ENCODE measurements at regions not wholly inside any gene's neighbourhood (a gene's known extent, or its start where the extent isn't known, plus 50 kb on each side); places are given as distances from the start of the nearest gene placed in this dataset.
A peak's percentile ranks its signal among the peaks of the same experiment; 100 is the strongest.

DNA sequence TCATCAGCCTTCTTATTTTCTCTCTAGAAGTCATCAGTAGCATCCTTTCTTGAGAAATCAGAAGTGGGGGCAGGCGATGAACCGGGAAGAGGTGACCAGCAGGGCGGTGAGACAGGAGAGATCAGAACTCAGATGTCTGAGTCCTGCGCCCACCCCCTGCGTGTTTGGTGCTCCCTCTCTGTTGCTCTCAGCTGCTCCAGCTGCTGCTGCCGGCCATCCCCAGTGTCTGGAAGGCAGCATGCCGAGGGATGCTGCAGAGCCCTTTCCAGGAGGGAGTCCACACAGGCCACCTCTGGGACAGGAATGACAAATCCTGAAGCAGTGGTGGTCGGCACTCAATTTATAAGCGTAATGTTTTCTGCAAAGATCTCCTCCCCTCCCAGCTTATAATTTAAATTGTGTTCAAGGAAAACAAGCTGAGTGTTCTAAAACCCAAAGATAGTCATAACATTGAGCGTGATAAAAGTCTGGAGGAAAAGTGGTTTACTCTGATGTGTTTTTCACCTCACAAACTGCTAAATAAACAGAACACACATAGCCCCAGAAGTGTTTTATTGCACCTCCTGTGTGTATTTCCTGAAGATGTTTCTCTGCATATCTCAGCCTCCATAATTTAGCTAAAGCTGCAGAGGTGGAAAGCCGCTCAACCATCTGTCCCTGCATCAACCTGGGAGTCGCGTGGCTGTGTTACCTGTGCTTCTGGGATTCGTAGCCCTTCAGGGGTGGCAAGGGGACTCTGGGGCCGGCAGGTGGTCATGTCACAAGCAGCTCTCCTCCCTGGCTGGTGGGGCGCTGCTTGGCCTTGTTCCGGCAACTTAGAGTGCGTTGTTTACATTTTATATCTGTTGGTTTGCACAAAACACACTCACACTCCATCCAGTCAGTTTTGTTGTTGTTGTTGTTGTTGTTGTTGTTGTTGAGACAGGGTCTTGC is 191.2 kb downstream of the USP12 start:
- no peaks in the 10 kb centered on the region for H3K36me3 Mint-ChIP-seq

DNA sequence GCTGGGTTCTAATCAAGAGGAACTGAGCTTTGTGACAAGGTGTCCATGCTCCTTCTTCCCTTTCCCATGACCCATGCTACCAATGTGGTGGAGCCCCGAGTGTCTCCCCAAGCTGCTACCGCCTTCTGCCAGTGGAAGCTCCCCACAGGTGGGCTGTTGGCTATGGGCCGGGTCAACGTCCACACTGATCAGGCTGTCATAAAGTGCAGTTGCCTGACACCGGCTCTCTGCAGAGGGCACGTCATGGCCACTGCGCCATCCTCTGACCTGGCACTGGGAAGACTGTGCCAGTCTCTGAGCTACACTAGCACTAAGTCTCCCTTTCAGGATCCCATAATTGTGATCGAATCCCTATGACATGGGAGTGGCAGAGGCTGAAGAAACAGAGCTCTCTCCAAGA is 192.3 kb downstream of the USP12 start:
- H3K4me3 Mint-ChIP-seq = no peak overlapping the region
- peaks cover 4% of the 10 kb centered on the region for H3K4me1 Mint-ChIP-seq
- DNase-seq = no peak
- H3K27ac Mint-ChIP-seq = no peak overlapping the region
- no peaks in the 10 kb centered on the region for H3K9me3 Mint-ChIP-seq
- no peaks in the 10 kb centered on the region for H3K36me3 Mint-ChIP-seq
- peaks cover 5% of the 10 kb centered on the region for H3K27me3 Mint-ChIP-seq

More for the DNA sequence above, 191.2 kb downstream of the USP12 start:
- Mint-ChIP-seq H3K4me3 (no peak overlapping the region), H3K4me1 (peaks cover 4% of the 10 kb centered on the region), H3K27me3 (peaks cover 7% of the 10 kb centered on the region), H3K27ac (no peak overlapping the region), H3K9me3 (no peaks in the 10 kb centered on the region)
- DNase-seq = no peak

GRCh38 chr13:26978081-26978860 is 193.3 kb downstream of the USP12 start:
- DNase-seq = no peak
- Mint-ChIP-seq H3K4me1 (no peaks in the 10 kb centered on the region), H3K27ac (no peak overlapping the region), H3K36me3 (no peaks in the 10 kb centered on the region), H3K9me3 (no peaks in the 10 kb centered on the region), H3K27me3 (no peaks in the 10 kb centered on the region), H3K4me3 (no peak overlapping the region)

- Mint-ChIP-seq H3K27me3 (no peaks in the 10 kb centered on the region), H3K4me1 (no peaks in the 10 kb centered on the region), H3K36me3 (no peaks in the 10 kb centered on the region), H3K9me3 (peaks cover 1% of the 10 kb centered on the region), H3K4me3 (no peak overlapping the region), H3K27ac (no peak overlapping the region)
- DNase-seq = no peak
Measured at GRCh38 chr13:26977541-26977940, 194.1 kb downstream of the USP12 start.

DNA sequence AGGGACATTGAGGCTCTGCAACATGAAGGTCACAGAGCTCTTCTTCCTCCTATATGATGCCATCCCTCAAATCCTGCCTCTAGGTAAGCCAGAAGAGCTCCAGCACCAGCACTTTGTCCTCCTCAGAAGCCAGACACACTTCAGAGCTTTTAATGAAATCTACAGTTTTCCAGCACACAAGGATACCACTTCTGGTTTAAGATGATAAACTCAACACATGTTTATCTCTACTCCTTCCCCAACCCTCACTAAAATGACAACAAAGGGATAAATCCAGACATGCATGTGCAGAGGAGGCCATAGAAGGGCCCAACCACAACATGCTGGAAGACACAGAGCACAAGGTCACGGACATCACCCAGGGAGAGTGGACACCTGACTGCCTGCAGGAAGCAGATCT is 195.3 kb downstream of the USP12 start:
- DNase-seq = no peak
- no peak overlapping the region for H3K4me3 Mint-ChIP-seq
- H3K36me3 Mint-ChIP-seq = no peaks in the 10 kb centered on the region
- H3K4me1 Mint-ChIP-seq = no peaks in the 10 kb centered on the region
- H3K27me3 Mint-ChIP-seq = no peaks in the 10 kb centered on the region
- no peak overlapping the region for H3K27ac Mint-ChIP-seq
- H3K9me3 Mint-ChIP-seq = peaks cover 1% of the 10 kb centered on the region

- Mint-ChIP-seq H3K9me3 (peaks cover 1% of the 10 kb centered on the region), H3K4me1 (no peaks in the 10 kb centered on the region), H3K36me3 (no peaks in the 10 kb centered on the region), H3K27ac (no peak overlapping the region), H3K27me3 (no peaks in the 10 kb centered on the region), H3K4me3 (no peak overlapping the region)
- DNase-seq = no peak
Measured at GRCh38 chr13:26973946-26974345, 197.7 kb downstream of the USP12 start.

DNA sequence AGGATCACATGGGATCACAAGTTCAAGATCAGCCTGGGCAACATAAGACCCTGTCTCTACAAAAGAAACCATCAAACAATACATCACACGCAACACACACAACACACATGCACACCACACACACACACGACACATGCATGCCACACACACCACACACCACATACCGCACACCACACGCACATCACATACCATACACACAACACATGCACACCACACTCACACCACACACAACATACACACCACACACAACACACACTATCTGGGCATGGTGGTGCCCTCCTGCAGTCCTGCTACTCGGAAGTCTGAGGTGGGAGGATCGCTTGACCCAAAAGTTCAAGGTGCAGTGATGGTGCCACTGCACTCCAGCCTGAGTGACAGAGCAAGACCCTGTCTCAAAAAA is 198.3 kb downstream of the USP12 start:
- H3K27ac Mint-ChIP-seq = no peak overlapping the region
- H3K9me3 Mint-ChIP-seq = peaks cover 1% of the 10 kb centered on the region

GRCh38 chr13:26971990-26972887 is 199.4 kb downstream of the USP12 start:
- peaks cover 1% of the 10 kb centered on the region for H3K9me3 Mint-ChIP-seq
- no peak overlapping the region for H3K27ac Mint-ChIP-seq
- no peak overlapping the region for H3K4me3 Mint-ChIP-seq
- H3K36me3 Mint-ChIP-seq = no peaks in the 10 kb centered on the region
- no peaks in the 10 kb centered on the region for H3K27me3 Mint-ChIP-seq
- H3K4me1 Mint-ChIP-seq = no peaks in the 10 kb centered on the region
- peak; percentile 19 for DNase-seq

More for the DNA sequence above, 198.3 kb downstream of the USP12 start:
- DNase-seq = no peak
- Mint-ChIP-seq H3K4me3 (no peak overlapping the region), H3K27me3 (no peaks in the 10 kb centered on the region), H3K36me3 (no peaks in the 10 kb centered on the region), H3K4me1 (no peaks in the 10 kb centered on the region)

DNA sequence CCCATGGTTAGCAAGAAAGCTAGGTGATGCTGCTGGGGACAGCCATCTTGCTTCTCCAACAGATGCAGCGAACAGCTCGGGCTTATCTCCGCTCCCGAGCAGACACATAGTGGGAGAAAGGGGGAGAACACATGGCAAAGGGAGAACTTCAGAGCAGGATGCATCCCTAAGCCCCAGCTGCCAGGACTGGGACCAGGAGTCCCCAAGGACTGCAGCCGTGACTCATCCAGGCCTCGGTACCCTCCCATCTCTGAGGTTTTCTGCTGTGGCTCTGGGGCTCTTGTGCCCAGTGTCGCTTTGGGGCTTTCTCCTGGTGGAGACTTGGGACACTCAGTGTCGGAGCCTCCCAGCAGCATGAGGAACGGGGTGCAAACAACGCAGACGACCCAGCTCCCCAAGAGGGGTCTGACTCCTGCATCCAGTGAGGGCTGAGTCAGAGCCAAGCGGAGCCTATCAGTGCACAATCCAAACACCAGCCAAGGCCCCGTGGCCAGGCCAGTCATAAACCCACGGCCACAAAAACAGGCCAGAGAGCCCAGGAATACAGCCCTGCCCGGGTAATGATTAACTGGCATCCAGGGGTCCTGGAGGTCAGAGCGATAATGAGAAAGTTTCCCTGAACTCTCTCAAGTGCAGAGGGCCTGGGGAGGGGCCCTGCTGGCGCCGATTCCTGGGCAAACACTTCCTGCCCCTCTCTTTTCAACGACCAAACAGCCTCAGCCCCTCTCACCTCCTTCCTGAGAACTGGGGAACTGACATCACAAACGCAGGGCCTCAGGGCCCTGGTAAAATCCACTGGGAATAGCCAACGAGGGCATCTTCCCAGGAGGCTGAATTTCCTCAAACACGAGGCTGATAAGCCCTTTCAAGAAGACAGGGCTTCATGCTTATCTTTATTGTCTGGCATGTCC is 202.9 kb downstream of the USP12 start:
- no peak overlapping the region for H3K27ac Mint-ChIP-seq
- no peak overlapping the region for H3K4me3 Mint-ChIP-seq
- no peak for DNase-seq
- no peaks in the 10 kb centered on the region for H3K36me3 Mint-ChIP-seq
- no peaks in the 10 kb centered on the region for H3K27me3 Mint-ChIP-seq
- no peaks in the 10 kb centered on the region for H3K4me1 Mint-ChIP-seq
- H3K9me3 Mint-ChIP-seq = peaks cover 1% of the 10 kb centered on the region

GRCh38 chr13:26967119-26968038 is 204.2 kb downstream of the USP12 start:
- no peak overlapping the region for H3K4me3 Mint-ChIP-seq
- no peaks in the 10 kb centered on the region for H3K9me3 Mint-ChIP-seq
- H3K27ac Mint-ChIP-seq = no peak overlapping the region
- H3K27me3 Mint-ChIP-seq = no peaks in the 10 kb centered on the region
- H3K4me1 Mint-ChIP-seq = no peaks in the 10 kb centered on the region
- H3K36me3 Mint-ChIP-seq = no peaks in the 10 kb centered on the region
- no peak for DNase-seq

DNA sequence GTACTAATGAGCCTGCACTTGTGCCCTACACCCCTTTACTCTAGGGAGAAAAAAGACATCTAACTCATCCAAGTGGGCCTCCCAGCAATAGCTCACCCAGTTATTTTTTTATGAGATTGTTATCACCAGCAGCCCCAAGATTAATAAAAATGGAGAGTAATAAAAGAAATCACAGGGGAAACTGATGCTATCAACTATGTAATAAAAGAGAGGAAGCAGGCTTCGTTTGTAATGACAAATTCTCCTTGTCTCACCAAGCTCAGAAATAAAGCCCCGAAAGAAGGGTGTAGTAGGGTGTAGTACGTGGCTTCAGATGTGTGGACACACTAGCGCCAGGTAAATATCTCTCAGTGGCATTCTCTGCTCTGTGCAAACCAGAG is 204.9 kb downstream of the USP12 start:
- no peak overlapping the region for H3K27ac Mint-ChIP-seq
- no peaks in the 10 kb centered on the region for H3K27me3 Mint-ChIP-seq
- H3K4me3 Mint-ChIP-seq = no peak overlapping the region
- no peaks in the 10 kb centered on the region for H3K9me3 Mint-ChIP-seq
- no peaks in the 10 kb centered on the region for H3K4me1 Mint-ChIP-seq
- H3K36me3 Mint-ChIP-seq = no peaks in the 10 kb centered on the region
- DNase-seq = no peak

GRCh38 chr13:26965952-26966700 is 205.5 kb downstream of the USP12 start:
- no peaks in the 10 kb centered on the region for H3K27me3 Mint-ChIP-seq

More at GRCh38 chr13:26965952-26966700, 205.5 kb downstream of the USP12 start:
- Mint-ChIP-seq H3K9me3 (no peaks in the 10 kb centered on the region), H3K36me3 (no peaks in the 10 kb centered on the region), H3K27ac (no peak overlapping the region), H3K4me3 (no peak overlapping the region), H3K4me1 (no peaks in the 10 kb centered on the region)
- DNase-seq = no peak
